Mucosa of descending colon (tissue), 3 donors: ENCODE measurements at regions not wholly inside any gene's neighbourhood (a gene's known extent, or its start where the extent isn't known, plus 50 kb on each side); places are given as distances from the start of the nearest gene placed in this dataset.

Experiments
- ATAC-seq: fragments of 200-7000 bp; cut with Tn5 transposase; one replicate; pipeline ENCODE4 v1.9.1; 2020; ENCODE audit warnings: mild to moderate bottlenecking, moderate library complexity
- DNase-seq, 3 donors: peaks; one replicate each; pipeline ENCODE4 v3.0.0-alpha.2; 2020
- H3K36me3 ChIP-seq: fragments of 200-600 bp; one replicate; pipeline ENCODE4 v1.8.0; 2021; ENCODE audit warnings: low read depth, mild to moderate bottlenecking
- H3K4me1 ChIP-seq: fragments of 200-600 bp; one replicate; pipeline ENCODE4 v1.8.0; 2021; ENCODE audit warnings: low read depth, mild to moderate bottlenecking
- H3K4me3 ChIP-seq: fragments of 200-600 bp; one replicate; pipeline ENCODE4 v1.8.0; 2021; ENCODE audit warnings: mild to moderate bottlenecking
- H3K9me3 ChIP-seq: fragments of 200-600 bp; one replicate; pipeline ENCODE4 v1.8.0; 2021; ENCODE audit warnings: mild to moderate bottlenecking
- CTCF ChIP-seq: fragments of 200-600 bp; IDR thresholded peaks from one replicate; pipeline ENCODE4 v1.8.0; 2022; ENCODE audit warnings: antibody characterized with exemption, mild to moderate bottlenecking
- intact Hi-C, 2 donors: fragments of 100-400 bp; cut with DNase I in 1 of 2; cut with micrococcal nuclease in 1 of 2; formaldehyde crosslinking; loops; one replicate each; pipeline versions ENCODE4 v1.11.0 to v1.11.1; 2022; cut with DNase I, micrococcal nuclease
- donor health status: DM: no; HTN: no; CAD: no; lungs with moderate emphysema.
- donor health status: DM: no; HTN: no; CAD: no.
- donor health status: DM: no; HTN: yes; CAD: no.

- intact Hi-C loops: no loop called here
- Histone ChIP-seq H3K4me3 (no peak overlapping the region), H3K9me3 (peaks cover 14% of the 10 kb centered on the region), H3K36me3 (no peaks in the 10 kb centered on the region), H3K4me1 (no peaks in the 10 kb centered on the region)
- ATAC-seq (no peak), DNase-seq (no peak)
- no peak for TF ChIP-seq CTCF
Observed at GRCh38 chr1:203954788-203955552, 93.6 kb downstream of the SNRPE start.

DNA sequence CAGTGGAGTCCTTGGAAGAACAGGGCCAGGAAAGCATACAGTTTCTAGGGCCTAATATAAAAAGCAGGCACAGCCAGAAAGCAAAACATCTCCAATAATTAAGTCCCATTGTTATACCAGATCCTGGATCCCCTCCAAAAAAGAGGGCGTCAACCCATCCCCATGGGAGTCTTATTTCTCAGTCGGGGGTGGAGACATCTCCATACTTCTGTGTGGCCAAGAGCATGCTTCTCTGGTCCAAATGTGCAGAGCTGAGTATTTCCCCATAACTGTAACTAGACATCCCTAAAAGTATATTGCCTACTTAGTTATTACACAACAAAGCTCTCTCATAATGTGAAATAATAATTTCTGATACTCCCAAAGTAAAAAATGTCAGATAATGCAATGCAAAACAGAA, 104.2 kb upstream of the SOX13 start:
- Histone ChIP-seq H3K36me3 (no peaks in the 10 kb centered on the region), H3K9me3 (peaks cover 7% of the 10 kb centered on the region), H3K4me3 (no peak overlapping the region), H3K4me1 (no peaks in the 10 kb centered on the region)
- ATAC-seq (no peak), DNase-seq (peak in 1 of 3 donors; percentile 2)
- TF ChIP-seq CTCF: no peak
- intact Hi-C loops: no loop called here

- Histone ChIP-seq H3K9me3 (peaks cover 14% of the 10 kb centered on the region), H3K4me1 (no peaks in the 10 kb centered on the region), H3K4me3 (no peak overlapping the region), H3K36me3 (no peaks in the 10 kb centered on the region)
- no peak for ATAC-seq
- TF ChIP-seq CTCF: no peak
- intact Hi-C loops: no loop called here
- DNase-seq: no peak
Observed at GRCh38 chr1:203969846-203970245, 103.1 kb upstream of the SOX13 start.

DNA sequence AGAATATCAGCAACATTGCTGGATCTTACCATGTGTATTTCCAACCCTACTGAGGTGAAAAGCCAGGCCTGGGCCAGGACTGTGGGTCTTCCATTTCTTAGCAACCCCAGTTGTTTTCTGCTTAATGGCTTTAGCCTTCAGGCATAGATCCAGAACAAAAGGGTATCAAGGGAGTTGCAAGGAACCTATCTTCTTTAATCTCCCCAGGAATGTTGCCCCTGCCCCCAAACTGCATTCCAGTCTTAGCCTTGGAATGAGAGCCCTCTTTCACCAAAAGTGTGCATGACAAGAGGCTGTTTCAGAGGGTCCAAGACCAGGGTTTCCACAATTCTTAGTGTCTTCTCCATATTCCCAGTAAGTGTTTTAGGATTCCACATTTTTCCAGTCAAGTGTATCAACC, 87.9 kb upstream of the SOX13 start:
- no peak for TF ChIP-seq CTCF
- H3K4me1 ChIP-seq: no peaks in the 10 kb centered on the region
- no peak overlapping the region for H3K4me3 ChIP-seq
- H3K9me3 ChIP-seq: no peaks in the 10 kb centered on the region
- ATAC-seq (no peak), DNase-seq (no peak)
- intact Hi-C loops: no loop called here
- no peaks in the 10 kb centered on the region for H3K36me3 ChIP-seq

DNA sequence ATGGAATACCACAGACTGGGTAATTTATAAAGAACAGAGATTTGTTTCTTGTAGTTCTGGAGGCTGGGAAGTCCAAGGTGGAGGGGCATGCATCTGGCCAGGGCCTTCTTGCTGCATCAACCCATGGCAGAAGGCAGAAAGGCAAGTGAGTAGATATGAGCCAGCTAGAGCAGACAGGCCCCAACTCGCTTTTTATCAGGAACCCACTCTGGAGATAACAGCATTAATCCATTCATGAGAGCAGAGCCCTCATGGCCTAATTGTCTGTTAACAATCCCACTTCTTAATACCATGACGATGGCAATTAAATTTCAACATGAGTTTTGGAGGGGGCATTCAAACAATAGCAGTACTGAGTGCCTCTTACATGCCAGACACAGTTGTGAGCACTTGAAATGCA, 87.2 kb upstream of the SOX13 start:
- H3K4me3 ChIP-seq: no peak overlapping the region
- intact Hi-C loops: no loop called here
- no peak for ATAC-seq

More for the DNA sequence above, 87.2 kb upstream of the SOX13 start:
- Histone ChIP-seq H3K9me3 (no peaks in the 10 kb centered on the region), H3K36me3 (no peaks in the 10 kb centered on the region), H3K4me1 (no peaks in the 10 kb centered on the region)
- TF ChIP-seq CTCF: no peak
- no peak for DNase-seq
